SIG-M5 treated with dmso at 0.1 percent for 504 hours (cell line): ENCODE measurements at regions not wholly inside any gene's neighbourhood (a gene's known extent, or its start where the extent isn't known, plus 50 kb on each side); places are given as distances from the start of the nearest gene placed in this dataset.
"Not testable (repeated sequence)": the region's sequence is repeated elsewhere in the genome, so short reads cannot be mapped to it uniquely, and the experiment has no call there.

ENCODE experiments used
- DNase-seq: peaks from one replicate; lab custom pipeline; 2025; ENCODE audit not compliant: unreplicated experiment; lab: John Stamatoyannopoulos, UW

GRCh38 chrX:95762716-95763115 lies 921.9 kb upstream of the DIAPH2 start:
- DNase-seq: no peak

- peak; percentile 31 for DNase-seq
These were observed 919.6 kb upstream of the DIAPH2 start for GRCh38 chrX:95764972-95765451.

GRCh38 chrX:95771198-95771597 lies 913.4 kb upstream of the DIAPH2 start:
- not testable (repeated sequence) for DNase-seq

GRCh38 chrX:95791876-95792275 lies 892.8 kb upstream of the DIAPH2 start:
- DNase-seq: no peak

- no peak for DNase-seq
These were observed 887.3 kb upstream of the DIAPH2 start for GRCh38 chrX:95797344-95797743.

- no peak for DNase-seq
These were observed 860.8 kb upstream of the DIAPH2 start for GRCh38 chrX:95823796-95824195.

- no peak for DNase-seq
These were observed 849.4 kb upstream of the DIAPH2 start for GRCh38 chrX:95835223-95835622.

GRCh38 chrX:95836517-95836916 lies 848.1 kb upstream of the DIAPH2 start:
- no peak for DNase-seq

- DNase-seq: no peak
These were observed 842.8 kb upstream of the DIAPH2 start for GRCh38 chrX:95841863-95842262.

GRCh38 chrX:95860127-95860526 lies 824.5 kb upstream of the DIAPH2 start:
- no peak for DNase-seq

- no peak for DNase-seq
These were observed 809.0 kb upstream of the DIAPH2 start for GRCh38 chrX:95875661-95876060.

GRCh38 chrX:95878874-95879273 lies 805.8 kb upstream of the DIAPH2 start:
- DNase-seq: no peak

GRCh38 chrX:95884186-95884585 lies 800.5 kb upstream of the DIAPH2 start:
- DNase-seq: no peak

- DNase-seq: no peak
These were observed 799.6 kb upstream of the DIAPH2 start for GRCh38 chrX:95885074-95885473.

GRCh38 chrX:95889279-95889678 lies 795.4 kb upstream of the DIAPH2 start:
- no peak for DNase-seq

GRCh38 chrX:95893636-95894035 lies 791.0 kb upstream of the DIAPH2 start:
- no peak for DNase-seq

- DNase-seq: no peak
These were observed 781.2 kb upstream of the DIAPH2 start for GRCh38 chrX:95903490-95903889.

- no peak for DNase-seq
These were observed 780.7 kb upstream of the DIAPH2 start for GRCh38 chrX:95903975-95904374.

- no peak for DNase-seq
These were observed 777.6 kb upstream of the DIAPH2 start for GRCh38 chrX:95907081-95907480.

- DNase-seq: no peak
These were observed 773.6 kb upstream of the DIAPH2 start for GRCh38 chrX:95911062-95911461.

- DNase-seq: no peak
These were observed 765.0 kb upstream of the DIAPH2 start for GRCh38 chrX:95919605-95920004.

GRCh38 chrX:95945528-95945927 lies 739.1 kb upstream of the DIAPH2 start:
- DNase-seq: no peak

GRCh38 chrX:95949588-95949987 lies 735.1 kb upstream of the DIAPH2 start:
- no peak for DNase-seq

GRCh38 chrX:95950679-95951078 lies 734.0 kb upstream of the DIAPH2 start:
- DNase-seq: no peak
